ENCODE measurements at regions not wholly inside any gene's neighbourhood (a gene's known extent, or its start where the extent isn't known, plus 50 kb on each side); places are given as distances from the start of the nearest gene placed in this dataset.

GRCh38 chr15:93706495-93707292 lies 524.7 kb upstream of the MCTP2 start:
- no peak for DNase-seq

GRCh38 chr15:93705753-93706455 lies 525.5 kb upstream of the MCTP2 start:
- DNase-seq = no peak

- no peak for DNase-seq
These were observed 528.1 kb upstream of the MCTP2 start for GRCh38 chr15:93703092-93703739.

GRCh38 chr15:93700051-93700450 lies 531.3 kb upstream of the MCTP2 start:
- no peak for DNase-seq

GRCh38 chr15:93694033-93694432 lies 537.3 kb upstream of the MCTP2 start:
- DNase-seq = no peak

- DNase-seq = no peak
These were observed 547.7 kb upstream of the MCTP2 start for GRCh38 chr15:93683651-93684050.

GRCh38 chr15:93671387-93671943 lies 559.9 kb upstream of the MCTP2 start:
- DNase-seq = no peak

GRCh38 chr15:93670931-93671330 lies 560.4 kb upstream of the MCTP2 start:
- no peak for DNase-seq

GRCh38 chr15:93664213-93664956 lies 567.0 kb upstream of the MCTP2 start:
- no peak for DNase-seq

GRCh38 chr15:93662162-93662885 lies 569.0 kb upstream of the MCTP2 start:
- DNase-seq = no peak

GRCh38 chr15:93658026-93658816 lies 569.2 kb upstream of the RGMA start:
- DNase-seq = no peak

- DNase-seq = no peak
These were observed 567.0 kb upstream of the RGMA start for GRCh38 chr15:93656041-93656440.

- DNase-seq = no peak
These were observed 560.8 kb upstream of the RGMA start for GRCh38 chr15:93649691-93650235.

- no peak for DNase-seq
These were observed 557.2 kb upstream of the RGMA start for GRCh38 chr15:93646193-93646592.

- DNase-seq = no peak
These were observed 556.6 kb upstream of the RGMA start for GRCh38 chr15:93645594-93645993.

- DNase-seq = no peak
These were observed 555.6 kb upstream of the RGMA start for GRCh38 chr15:93644595-93644994.

GRCh38 chr15:93640411-93640962 lies 551.5 kb upstream of the RGMA start:
- DNase-seq = no peak

- no peak for DNase-seq
These were observed 543.1 kb upstream of the RGMA start for GRCh38 chr15:93631958-93632618.

- DNase-seq = no peak
These were observed 530.6 kb upstream of the RGMA start for GRCh38 chr15:93619597-93619996.

GRCh38 chr15:93617443-93617842 lies 528.4 kb upstream of the RGMA start:
- DNase-seq = no peak

Measured in CD4-positive, alpha-beta T cell treated with Interleukin-6 for 4 hours (primary cell).